ENCODE measurements at regions not wholly inside any gene's neighbourhood (a gene's known extent, or its start where the extent isn't known, plus 50 kb on each side); places are given as distances from the start of the nearest gene placed in this dataset.
A peak's percentile ranks its signal among the peaks of the same experiment; 100 is the strongest.

DNA sequence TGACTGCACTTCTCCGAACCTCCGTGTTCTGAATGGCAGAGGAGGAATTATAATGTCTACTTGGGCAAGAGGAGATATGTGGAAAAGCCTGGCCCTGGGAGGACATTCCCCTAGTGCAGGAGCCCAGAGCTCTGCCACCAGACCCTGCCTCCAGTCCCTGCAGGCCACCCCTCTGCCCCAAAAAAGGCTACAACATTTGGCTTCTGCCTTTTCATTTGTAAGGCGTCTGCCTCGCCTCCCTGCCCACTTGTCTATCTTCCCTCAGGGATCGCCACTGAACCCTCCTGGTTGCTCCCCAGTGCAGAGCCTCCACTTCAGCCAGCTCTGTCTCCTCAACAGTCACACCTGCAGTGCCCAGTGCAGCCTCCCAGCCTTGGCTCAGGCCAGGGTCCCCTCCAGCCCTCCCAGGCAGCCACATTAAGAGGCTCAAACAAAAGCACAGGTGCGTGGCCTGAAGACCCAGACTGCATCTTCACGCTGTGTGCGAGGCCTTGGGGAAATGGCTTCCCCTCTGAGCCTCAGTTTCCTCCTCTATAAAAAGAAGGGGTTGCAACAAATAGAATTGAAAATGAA lies 125.9 kb upstream of the SMAD3 start:
- DNase-seq (ENCODE audit: extremely low spot score, insufficient read length, low read depth) (no peak), FAIRE-seq (no peak)

DNA sequence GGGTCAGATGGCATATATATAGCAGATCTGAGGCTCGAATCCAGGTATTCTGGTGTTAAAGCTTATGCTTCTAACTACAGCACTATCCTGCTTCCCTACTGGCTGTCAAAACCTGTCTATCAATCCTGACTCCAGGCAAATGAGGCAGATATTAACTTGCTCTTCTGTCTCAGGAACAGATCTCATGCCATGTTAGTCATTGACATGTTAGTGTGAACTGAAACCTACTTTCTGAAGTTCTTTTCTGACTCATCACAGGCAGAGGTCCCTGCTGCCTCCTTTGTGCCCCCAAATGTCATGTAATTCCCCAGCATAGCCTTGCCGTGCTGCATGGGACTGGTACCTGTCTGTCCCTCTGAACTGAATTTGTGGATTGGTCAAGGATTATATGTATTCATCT lies 125.0 kb upstream of the SMAD3 start:
- peak; percentile 39 for DNase-seq (ENCODE audit: extremely low spot score, insufficient read length, low read depth)

DNA sequence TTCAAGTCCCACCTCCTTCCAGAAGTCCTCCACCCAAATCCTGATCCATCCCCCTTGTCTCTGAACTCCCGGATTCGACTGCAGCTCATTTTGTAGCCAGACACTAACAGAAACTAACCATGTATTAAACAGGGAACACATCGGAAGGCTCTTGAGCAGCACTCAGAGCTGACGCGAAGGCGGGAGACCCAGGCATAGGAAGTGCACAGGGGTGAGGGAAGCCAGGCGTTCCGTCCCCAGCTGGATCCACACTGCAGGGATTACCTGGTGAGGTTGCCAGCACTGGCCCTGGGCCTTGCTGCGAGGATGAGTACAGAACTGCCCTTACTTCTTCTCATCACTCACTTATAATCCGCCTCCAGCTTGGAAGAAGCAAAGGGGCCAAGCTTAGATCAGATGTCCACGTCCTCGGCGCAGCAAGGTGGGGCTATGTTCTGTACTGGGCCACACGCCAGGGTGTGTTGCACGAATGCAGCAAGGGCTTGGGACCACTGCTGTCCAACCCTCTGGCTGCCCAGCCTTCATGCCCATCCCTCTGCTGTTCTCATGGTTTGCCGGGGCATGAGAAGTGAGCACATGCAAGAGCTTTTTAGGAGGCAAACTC lies 124.2 kb upstream of the SMAD3 start:
- FAIRE-seq (no peak), DNase-seq (ENCODE audit: extremely low spot score, insufficient read length, low read depth) (no peak)

More for the DNA sequence above, 125.0 kb upstream of the SMAD3 start:
- FAIRE-seq, result peak; percentile 86

DNA sequence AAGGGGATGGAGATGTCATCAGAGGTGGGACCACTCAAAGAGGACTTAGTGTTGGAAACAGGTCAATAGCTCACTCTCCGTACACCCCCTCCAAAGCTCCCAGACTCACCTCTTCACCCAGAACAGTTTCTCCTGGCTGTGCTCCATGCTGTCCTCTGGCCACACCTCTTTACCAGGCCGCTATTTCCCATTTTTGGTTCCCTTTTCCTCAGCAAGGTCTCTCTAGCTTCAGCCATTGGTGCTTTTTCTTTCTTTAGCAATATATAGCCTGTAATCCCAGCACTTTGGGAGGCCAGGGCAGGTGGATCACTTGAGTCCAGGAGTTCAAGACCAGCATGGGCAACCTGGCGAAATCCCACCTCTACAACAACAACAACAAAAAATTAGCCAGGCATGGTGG lies 123.6 kb upstream of the SMAD3 start:
- FAIRE-seq (no peak), DNase-seq (ENCODE audit: extremely low spot score, insufficient read length, low read depth) (no peak)

DNA sequence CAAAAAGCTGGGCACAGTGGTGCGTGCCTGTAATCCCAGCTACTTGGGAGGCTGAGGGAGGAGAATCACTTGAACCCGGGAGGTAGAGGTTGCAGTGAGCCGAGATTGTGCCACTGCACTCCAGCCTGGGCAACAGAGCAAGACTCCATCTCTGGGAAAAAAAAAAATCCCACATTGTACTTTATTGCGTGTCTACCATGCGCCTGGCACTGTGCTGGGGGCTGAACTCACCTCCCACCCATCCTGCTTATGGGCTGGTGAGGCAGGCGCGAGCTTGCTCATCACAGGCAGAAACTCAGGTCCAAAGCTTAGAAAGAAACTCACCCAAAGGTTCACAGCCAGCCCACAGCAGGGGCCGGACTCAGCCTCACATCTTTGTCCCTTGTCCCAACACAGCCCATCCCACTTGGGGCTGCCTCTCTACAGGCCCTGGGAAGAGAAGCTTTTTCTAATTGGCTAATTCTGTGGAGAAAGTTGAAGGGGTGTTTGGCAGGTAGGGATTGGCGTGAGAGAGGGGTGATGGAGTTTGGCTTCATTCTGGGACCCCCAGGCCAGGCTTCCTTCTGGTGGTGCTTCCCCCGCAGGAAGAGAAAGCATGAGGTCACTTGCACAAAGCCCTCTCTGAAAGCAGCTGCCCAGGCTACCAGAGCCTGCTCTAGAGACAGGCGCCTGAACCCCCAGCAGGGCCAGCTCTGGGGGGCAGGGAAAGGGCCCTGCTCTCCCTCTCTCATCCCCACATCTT lies 122.6 kb upstream of the SMAD3 start:
- FAIRE-seq (no peak), DNase-seq (ENCODE audit: extremely low spot score, insufficient read length, low read depth) (no peak)

DNA sequence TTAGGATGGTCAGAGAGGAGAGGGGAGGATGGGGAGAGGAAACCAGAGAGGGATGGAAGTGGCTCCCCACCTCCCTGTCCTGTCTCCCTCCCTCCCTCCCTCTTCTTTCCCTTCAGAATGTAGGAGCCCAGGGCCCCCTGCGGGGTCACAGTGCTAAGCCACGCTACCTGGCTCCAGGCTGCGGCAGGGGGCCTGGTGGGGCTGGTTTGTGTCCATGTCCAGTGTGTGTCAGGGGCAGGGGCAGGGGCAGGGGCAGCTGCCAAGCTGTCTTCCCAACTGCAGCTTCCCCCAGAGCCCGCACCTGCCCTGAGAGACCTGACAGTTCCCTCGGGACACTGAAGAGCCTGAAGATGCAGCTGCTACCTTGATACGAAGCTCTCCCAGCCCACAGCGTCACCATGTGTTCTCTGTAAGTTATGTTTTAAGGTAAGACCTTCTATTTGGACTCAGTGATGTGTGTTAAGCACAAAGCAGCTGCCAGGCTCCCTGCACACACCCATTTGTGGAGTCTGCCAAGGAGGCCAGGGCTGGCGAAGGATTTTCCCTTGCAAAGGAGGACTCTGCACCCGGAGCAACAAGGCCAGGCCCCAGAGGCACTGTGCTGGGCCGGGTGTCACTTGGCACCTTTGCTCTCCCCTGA lies 121.8 kb upstream of the SMAD3 start:
- no peak for DNase-seq (ENCODE audit: extremely low spot score, insufficient read length, low read depth)

DNA sequence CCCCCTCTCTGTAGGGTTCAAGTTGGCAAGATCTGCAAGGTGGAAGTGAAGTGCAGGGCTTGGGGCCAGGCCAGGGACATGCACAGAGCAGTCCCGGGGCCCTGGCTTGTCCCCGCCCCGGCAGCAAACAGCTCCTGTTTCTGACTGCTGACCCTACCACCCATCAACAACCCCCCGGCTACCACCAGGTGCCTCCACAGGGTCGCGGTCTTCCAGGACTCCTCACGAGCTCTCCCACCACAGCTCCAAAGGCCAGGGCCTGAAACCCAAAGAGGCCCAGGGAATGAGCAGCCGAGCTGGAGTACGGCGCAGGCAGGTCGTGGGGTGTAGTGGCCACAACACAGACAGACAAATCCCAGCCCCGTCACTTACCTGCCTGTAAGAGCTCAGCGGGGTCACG lies 121.3 kb upstream of the SMAD3 start:
- no peak for DNase-seq (ENCODE audit: extremely low spot score, insufficient read length, low read depth)
- no peak for FAIRE-seq

More for the DNA sequence above, 121.8 kb upstream of the SMAD3 start:
- FAIRE-seq, result no peak

DNA sequence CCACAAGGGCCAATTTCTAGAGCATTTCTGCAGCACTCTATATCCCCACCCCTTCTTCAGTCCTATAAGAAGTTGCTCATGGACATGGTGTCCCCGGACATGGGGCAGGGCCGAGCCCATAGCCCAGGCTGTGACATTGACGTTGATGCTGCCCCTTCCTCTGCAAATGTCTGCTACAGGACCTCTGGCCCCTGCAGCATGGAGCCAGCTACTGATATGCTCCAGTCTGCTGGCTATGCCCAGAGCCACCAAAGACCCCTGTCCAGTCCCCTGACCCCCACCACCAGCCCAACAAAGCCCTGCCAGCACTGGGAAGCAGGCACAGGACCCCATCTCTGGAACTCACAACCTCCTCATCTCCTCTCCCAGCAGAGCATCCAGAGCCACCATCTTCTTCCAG lies 120.1 kb upstream of the SMAD3 start:
- FAIRE-seq, result no peak
- DNase-seq (ENCODE audit: extremely low spot score, insufficient read length, low read depth), result no peak

DNA sequence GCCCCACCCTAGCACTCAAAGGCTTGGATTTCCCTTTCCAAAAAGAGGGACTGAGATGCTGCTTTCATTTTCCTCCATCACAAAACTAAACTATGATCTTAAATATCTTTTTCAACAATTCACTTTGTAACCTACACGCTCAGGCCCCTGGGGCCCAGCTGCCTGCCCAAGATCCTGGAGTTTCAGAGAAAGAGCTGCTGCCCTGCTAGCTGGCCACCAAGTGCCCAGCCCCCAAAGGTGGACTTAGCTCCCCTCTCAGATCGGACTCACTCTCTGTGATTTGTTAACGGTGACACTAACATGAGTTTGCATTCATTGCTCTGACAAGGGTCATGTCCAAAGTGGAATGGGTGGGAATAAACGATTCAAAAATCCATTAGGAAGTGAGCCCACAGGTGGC lies 119.6 kb upstream of the SMAD3 start:
- FAIRE-seq (no peak), DNase-seq (ENCODE audit: extremely low spot score, insufficient read length, low read depth) (no peak)

DNA sequence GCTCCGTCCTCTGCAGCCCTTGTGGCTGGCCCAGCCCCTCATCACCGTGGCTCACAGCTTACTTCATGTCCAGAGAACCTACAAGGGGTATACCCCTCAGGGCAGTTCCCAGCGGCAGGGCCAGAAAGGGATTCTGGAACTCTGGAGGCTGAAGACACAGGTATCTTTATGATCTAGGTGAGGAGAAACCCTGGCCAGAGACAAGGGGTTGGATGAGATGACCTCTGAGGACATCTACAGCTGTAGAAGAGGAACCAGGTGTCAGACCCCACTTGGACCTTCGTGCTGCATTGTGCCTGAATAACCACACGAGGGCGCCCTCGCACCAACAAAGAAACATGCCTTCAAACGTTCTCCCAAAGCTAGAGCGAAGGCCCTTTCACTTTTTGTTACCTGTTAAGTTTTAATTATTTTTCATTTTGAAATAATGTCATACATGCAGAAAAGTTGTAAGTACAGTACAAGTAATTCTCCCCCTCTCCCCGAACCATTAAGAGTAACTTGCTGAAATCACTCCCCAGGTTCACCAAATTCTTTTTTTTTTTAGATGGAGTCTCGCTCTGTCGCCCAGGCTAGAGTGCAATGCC lies 118.7 kb upstream of the SMAD3 start:
- DNase-seq (ENCODE audit: extremely low spot score, insufficient read length, low read depth), result peak; percentile 64
- FAIRE-seq, result peak; percentile 98

DNA sequence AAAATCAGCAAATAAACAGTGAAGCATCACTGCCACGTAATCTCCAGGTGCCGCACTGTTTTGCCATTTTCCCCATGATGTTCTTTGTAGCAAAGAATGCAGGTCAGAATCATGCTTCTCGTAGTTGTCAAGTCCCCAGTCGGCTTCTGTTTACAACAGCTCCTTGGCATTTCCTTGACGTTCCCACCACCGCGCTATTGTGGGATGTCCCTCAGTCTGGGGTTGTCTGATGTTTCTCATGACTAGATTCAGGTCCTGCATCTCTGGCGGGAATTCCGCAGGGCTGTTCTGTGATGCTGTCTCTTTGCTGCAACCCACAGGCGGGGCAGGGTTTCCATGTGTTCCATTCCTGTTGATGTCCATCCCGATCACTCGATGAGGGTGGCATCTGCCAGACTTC lies 117.9 kb upstream of the SMAD3 start:
- FAIRE-seq, result no peak
- DNase-seq (ENCODE audit: extremely low spot score, insufficient read length, low read depth), result no peak

DNA sequence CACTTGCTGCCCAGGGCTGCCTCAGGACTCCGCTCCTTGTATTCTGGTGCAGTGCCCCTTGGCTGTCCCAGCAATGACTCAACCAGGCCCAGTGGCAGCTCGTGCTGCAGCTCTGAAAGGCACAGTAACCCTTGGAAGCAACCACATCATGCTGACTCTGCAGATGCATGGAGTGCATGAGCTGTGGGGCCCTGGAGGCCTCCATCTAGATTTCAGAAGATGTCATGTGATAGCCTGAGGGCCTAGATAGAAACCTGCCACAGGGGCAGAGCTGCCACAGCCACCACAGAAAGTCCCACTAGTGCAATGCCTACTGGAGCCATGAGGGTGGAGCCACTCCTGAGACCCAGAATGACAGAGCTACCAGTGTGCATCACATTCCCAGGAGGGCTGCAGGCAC lies 117.1 kb upstream of the SMAD3 start:
- no peak for FAIRE-seq

DNA sequence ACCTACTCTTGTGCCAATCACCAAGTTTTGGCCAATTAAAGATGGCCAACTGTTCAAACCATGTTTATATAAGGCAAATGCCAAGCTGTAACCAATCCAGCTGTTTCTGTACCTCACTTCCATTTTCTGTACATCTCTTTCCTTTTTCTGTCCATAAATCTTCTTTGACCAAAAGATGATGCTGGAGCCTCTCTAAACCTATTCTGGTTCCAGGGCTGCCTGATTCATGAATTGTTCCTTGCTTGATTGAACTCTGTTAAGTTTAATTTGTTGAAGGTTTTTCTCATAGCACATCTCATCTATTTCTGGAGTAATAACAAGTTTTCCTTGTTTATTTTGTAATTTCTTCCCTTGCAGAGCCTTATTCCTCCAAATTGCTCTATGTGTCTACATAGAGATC lies 115.3 kb upstream of the SMAD3 start:
- no peak for FAIRE-seq
- no peak for DNase-seq (ENCODE audit: extremely low spot score, insufficient read length, low read depth)

More for the DNA sequence above, 117.1 kb upstream of the SMAD3 start:
- no peak for DNase-seq (ENCODE audit: extremely low spot score, insufficient read length, low read depth)

DNA sequence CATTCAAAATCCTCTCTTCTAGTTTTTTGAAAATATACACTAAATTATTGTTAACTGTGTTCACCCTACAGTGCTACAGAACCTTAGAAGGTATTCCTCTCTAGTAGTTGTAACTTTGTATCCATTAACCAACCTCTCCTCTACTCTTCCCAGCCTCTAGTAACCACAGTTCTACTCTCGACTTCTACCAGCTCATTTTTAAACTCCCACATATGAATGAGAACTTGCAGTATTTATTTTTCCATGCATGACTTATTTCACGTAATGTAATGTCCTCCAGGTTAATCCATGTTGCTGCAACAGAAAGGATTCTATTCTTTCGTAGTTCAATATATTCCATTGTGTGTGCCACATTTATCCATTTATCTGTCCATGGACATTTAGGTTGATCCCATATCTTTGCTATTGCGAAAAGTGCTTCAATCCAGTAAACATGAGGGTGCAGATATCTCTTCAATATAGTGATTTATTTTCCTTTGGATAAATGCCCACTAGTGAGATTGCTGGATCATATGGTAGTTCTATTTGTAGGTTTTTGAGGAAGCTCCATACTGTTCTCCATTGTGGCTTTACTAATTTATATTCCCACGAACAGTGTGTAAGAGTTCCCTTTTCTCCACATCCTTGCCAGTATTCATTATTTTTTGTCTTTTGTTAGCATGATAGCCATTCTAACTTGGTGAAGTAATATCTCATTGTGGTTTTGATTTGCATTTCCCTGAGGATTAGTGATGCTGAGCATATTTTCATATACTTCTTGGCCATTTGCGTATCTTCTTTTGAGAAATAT lies 113.7 kb upstream of the SMAD3 start:
- FAIRE-seq, result no peak
- no peak for DNase-seq (ENCODE audit: extremely low spot score, insufficient read length, low read depth)

DNA sequence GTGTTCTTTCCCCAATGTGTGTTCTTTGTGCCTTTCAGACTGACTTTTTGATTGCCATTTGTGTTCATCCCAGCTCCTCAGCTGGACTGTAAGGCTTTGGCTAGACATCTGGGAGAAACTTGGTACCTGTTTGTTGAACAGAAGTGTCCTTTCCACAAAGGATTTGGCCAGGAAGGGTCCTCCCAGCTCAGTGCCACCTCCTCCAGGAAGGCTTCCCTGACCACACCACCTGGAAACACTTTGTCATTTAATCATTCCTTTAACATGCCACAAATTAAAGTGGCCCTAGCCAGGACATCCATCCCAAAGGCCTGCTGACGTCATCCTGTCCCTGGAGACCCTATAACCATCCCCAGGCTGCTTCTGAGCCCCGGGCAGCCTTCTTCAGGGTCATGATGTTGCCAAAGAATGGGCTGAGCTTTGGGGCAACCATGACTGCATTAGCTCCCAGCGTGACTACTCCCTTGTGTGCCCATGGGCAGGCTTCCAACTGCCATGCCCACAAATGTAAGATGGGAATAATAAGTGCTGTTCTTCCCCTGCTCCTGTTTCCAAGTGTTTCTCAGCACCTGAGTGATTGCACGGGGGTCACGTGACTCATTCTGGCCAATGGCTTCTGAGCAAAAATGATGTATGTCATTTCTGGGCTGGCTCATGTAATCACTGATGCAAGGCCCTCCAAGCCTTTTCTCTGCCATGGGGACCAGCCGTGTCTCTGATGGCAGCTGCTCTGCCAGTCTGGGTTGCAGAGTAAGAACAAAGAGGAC lies 112.5 kb upstream of the SMAD3 start:
- DNase-seq (ENCODE audit: extremely low spot score, insufficient read length, low read depth), result no peak
- no peak for FAIRE-seq

DNA sequence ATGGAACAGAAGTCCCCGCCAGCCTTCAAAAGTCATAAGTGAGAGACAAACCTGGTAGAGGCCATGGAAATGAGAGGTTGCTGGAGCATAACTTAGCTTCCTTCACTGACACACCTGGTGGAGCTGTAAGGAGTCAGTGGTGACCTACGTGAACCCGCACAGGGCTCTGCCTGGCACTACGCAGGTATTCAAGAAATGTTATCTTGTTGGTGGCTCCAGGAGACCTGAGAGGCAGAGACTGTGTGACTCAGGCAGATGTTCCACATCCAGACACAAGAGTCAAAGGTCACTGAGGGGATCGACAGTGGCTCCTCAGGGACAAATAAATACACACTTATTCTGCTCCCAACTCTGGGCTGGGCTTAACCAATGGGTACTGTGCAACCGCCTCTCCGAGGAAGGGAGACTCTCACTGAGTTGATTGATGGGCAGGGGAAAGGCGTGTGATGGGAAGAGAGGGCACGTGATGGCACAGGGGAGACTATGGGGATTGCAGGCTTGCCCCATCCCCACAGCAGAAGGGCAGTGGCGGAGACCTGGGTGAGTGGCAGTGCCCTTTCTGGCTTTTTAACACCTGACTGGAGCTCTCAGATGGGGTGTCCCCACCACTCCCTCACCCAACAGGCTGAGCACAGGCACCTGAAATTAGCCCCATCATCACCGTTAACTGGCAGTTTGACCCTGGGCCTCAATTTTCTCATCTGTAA lies 111.7 kb upstream of the SMAD3 start:
- DNase-seq (ENCODE audit: extremely low spot score, insufficient read length, low read depth) (no peak), FAIRE-seq (no peak)

DNA sequence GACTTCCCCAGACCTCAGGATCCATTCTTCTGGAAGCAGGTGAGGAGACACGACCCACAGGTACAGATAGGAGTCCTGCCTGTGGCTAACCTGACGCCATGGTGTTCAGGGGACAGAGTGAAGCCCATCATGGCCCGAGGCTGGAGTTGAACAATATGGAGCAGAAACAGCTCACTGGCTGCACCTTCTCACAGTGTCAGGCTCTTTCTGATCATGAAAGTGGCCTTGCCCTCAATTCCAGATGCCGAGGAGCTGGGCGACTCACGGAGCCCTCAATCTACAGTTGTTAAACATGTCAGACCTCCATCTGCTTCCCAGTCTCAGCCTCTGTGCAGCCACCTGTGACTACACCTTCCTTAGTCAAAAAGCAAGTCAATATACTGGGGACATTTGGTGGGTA lies 110.8 kb upstream of the SMAD3 start:
- FAIRE-seq, result no peak

DNA sequence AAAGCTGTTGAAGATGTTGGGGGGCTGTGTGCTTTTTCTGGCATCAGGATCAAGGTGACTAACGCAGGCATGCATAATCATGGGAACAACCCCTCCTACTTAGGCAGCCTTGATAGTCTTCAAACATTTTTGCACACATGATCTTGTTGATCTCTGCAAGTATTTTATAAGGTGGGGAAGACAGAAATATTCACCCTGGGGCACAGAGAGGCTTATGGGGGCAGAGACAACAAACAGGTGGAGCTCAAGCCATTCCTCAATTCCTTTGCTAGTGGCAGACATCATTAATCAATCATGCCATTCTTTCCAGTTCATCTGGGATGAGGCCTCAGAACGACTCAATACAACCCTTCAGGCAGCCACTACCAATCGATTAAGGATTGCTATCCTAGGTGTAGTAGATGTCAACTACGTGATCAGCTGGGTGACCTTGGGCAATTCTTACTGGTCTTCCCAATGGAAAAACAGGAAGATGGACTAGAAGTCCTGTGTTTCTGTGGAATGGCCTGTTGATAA lies 110.3 kb upstream of the SMAD3 start:
- FAIRE-seq (no peak), DNase-seq (ENCODE audit: extremely low spot score, insufficient read length, low read depth) (no peak)

More for the DNA sequence above, 110.8 kb upstream of the SMAD3 start:
- no peak for DNase-seq (ENCODE audit: extremely low spot score, insufficient read length, low read depth)

Measured in GM18507 (cell line).